PFSK-1 (cell line): ENCODE measurements at regions not wholly inside any gene's neighbourhood (a gene's known extent, or its start where the extent isn't known, plus 50 kb on each side); places are given as distances from the start of the nearest gene placed in this dataset.

Experiments
- POLR2AphosphoS5 ChIP-seq: IDR thresholded peaks from 2 replicates; pipeline ENCODE4 v1.6.1; 2012; ENCODE audit warnings: low read depth, mild to moderate bottlenecking, control low read depth, low read length, moderate library complexity
- SIN3A ChIP-seq: IDR thresholded peaks from 2 replicates; pipeline ENCODE4 v1.6.1; 2012; ENCODE audit warnings: mild to moderate bottlenecking, low read length, moderate library complexity, borderline replicate concordance; ENCODE audit not compliant: insufficient read depth

DNA sequence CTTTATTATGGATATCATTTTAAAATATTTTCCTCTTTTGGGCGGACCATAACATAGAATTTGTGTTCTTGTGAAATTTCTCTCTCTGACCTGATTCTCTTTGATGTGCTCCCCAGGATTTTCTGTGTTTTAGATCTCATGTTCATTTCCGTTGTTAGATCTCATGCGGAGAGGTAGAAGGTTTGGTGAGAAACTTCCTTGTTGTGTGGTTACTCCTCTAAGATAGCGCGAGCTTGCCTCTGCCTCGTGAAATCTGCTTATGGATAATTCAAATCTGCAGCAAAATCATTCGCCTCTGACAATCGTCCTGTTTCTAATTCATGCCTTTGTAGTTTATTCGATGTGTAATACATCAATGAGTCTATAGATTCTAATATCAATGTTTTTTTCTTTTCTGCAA lies 580.4 kb downstream of the USP25 start:
- TF ChIP-seq SIN3A (no peak), POLR2AphosphoS5 (no peak)
